ENCODE measurements at regions not wholly inside any gene's neighbourhood (a gene's known extent, or its start where the extent isn't known, plus 50 kb on each side); places are given as distances from the start of the nearest gene placed in this dataset.

- TF ChIP-seq CTCF (tag by site-specific recombination; IDR thresholded peaks at IDR 0.05) (no peak), ZNF530 (tag by site-specific recombination; IDR thresholded peaks at IDR 0.05; ENCODE audit: low read depth) (no peak), ZNF473 (tag by site-specific recombination; IDR thresholded peaks at IDR 0.05) (no peak), ZNF292 (tag by site-specific recombination; IDR thresholded peaks at IDR 0.05; ENCODE audit: borderline replicate concordance, low read depth) (no peak), ZNF785 (tag by site-specific recombination; IDR thresholded peaks at IDR 0.05) (no peak), ZNF747 (tag by site-specific recombination; IDR thresholded peaks at IDR 0.05) (no peak), ZNF24 (tag by site-specific recombination; IDR thresholded peaks at IDR 0.05) (no peak), REST (tag by site-specific recombination; IDR thresholded peaks at IDR 0.05) (no peak), TCF7L2 (IDR thresholded peaks at IDR 0.05; ENCODE audit: borderline replicate concordance, low read depth, low read length) (no peak), ZNF518A (tag by site-specific recombination; conservative IDR thresholded peaks at IDR 0.05; ENCODE audit: low read depth) (no peak), ZNF18 (tag by site-specific recombination; IDR thresholded peaks at IDR 0.05) (no peak)
- TF ChIP-seq, protein P1, sequence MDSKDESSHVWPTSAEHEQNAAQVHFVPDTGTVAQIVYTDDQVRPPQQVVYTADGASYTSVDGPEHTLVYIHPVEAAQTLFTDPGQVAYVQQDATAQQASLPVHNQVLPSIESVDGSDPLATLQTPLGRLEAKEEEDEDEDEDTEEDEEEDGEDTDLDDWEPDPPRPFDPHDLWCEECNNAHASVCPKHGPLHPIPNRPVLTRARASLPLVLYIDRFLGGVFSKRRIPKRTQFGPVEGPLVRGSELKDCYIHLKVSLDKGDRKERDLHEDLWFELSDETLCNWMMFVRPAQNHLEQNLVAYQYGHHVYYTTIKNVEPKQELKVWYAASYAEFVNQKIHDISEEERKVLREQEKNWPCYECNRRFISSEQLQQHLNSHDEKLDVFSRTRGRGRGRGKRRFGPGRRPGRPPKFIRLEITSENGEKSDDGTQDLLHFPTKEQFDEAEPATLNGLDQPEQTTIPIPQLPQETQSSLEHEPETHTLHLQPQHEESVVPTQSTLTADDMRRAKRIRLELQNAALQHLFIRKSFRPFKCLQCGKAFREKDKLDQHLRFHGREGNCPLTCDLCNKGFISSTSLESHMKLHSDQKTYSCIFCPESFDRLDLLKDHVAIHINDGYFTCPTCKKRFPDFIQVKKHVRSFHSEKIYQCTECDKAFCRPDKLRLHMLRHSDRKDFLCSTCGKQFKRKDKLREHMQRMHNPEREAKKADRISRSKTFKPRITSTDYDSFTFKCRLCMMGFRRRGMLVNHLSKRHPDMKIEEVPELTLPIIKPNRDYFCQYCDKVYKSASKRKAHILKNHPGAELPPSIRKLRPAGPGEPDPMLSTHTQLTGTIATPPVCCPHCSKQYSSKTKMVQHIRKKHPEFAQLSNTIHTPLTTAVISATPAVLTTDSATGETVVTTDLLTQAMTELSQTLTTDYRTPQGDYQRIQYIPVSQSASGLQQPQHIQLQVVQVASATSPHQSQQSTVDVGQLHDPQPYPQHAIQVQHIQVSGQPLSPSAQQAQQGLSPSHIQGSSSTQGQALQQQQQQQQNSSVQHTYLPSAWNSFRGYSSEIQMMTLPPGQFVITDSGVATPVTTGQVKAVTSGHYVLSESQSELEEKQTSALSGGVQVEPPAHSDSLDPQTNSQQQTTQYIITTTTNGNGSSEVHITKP (tag by site-specific recombination; IDR thresholded peaks at IDR 0.05), result no peak
Measured at GRCh38 chr18:67359873-67360838, 156.4 kb downstream of the DSEL start.
